M059J (cell line): ENCODE measurements at regions not wholly inside any gene's neighbourhood (a gene's known extent, or its start where the extent isn't known, plus 50 kb on each side); places are given as distances from the start of the nearest gene placed in this dataset.
"Not testable (repeated sequence)": the region's sequence is repeated elsewhere in the genome, so short reads cannot be mapped to it uniquely, and the experiment has no call there.

Experiments used
- DNase-seq: peaks from one replicate; pipeline ENCODE4 v3.0.0-alpha.2; 2012; ENCODE audit warnings: low read depth

GRCh38 chr10:8776926-8777622 is 722.6 kb downstream of the GATA3 start:
- peak; percentile 28 for DNase-seq

GRCh38 chr10:8778713-8779112 is 724.2 kb downstream of the GATA3 start:
- DNase-seq = peak; percentile 76

- no peak for DNase-seq
Measured at GRCh38 chr10:8787649-8788048, 733.2 kb downstream of the GATA3 start.

- no peak for DNase-seq
Measured at GRCh38 chr10:8790390-8790789, 735.9 kb downstream of the GATA3 start.

- no peak for DNase-seq
Measured at GRCh38 chr10:8794860-8795259, 740.4 kb downstream of the GATA3 start.

GRCh38 chr10:8800426-8800825 is 745.9 kb downstream of the GATA3 start:
- no peak for DNase-seq

- DNase-seq = no peak
Measured at GRCh38 chr10:8803992-8804391, 749.5 kb downstream of the GATA3 start.

- no peak for DNase-seq
Measured at GRCh38 chr10:8810677-8811076, 756.2 kb downstream of the GATA3 start.

- peak; percentile 18 for DNase-seq
Measured at GRCh38 chr10:8811201-8811600, 756.7 kb downstream of the GATA3 start.

GRCh38 chr10:8815969-8816368 is 761.5 kb downstream of the GATA3 start:
- DNase-seq = peak; percentile 53

GRCh38 chr10:8817299-8817698 is 762.8 kb downstream of the GATA3 start:
- DNase-seq = no peak

GRCh38 chr10:8825611-8826010 is 771.1 kb downstream of the GATA3 start:
- DNase-seq = no peak

- DNase-seq = no peak
Measured at GRCh38 chr10:8829592-8829991, 775.1 kb downstream of the GATA3 start.

GRCh38 chr10:8830048-8830447 is 775.6 kb downstream of the GATA3 start:
- no peak for DNase-seq

- DNase-seq = no peak
Measured at GRCh38 chr10:8830876-8831275, 776.4 kb downstream of the GATA3 start.

GRCh38 chr10:8835453-8836167 is 781.1 kb downstream of the GATA3 start:
- DNase-seq = peak; percentile 58

GRCh38 chr10:8840356-8840755 is 785.9 kb downstream of the GATA3 start:
- no peak for DNase-seq

- DNase-seq = no peak
Measured at GRCh38 chr10:8844141-8844540, 789.7 kb downstream of the GATA3 start.

GRCh38 chr10:8852546-8852945 is 798.1 kb downstream of the GATA3 start:
- no peak for DNase-seq

- DNase-seq = no peak
Measured at GRCh38 chr10:8853048-8853447, 798.6 kb downstream of the GATA3 start.

- DNase-seq = not testable (repeated sequence)
Measured at GRCh38 chr10:8868924-8869323, 814.4 kb downstream of the GATA3 start.

- DNase-seq = peak; percentile 19
Measured at GRCh38 chr10:8873310-8873709, 818.8 kb downstream of the GATA3 start.

GRCh38 chr10:8874268-8874667 is 819.8 kb downstream of the GATA3 start:
- no peak for DNase-seq
